Small intestine (tissue), 7 donors: ENCODE measurements at regions not wholly inside any gene's neighbourhood (a gene's known extent, or its start where the extent isn't known, plus 50 kb on each side); places are given as distances from the start of the nearest gene placed in this dataset.

Experiments used
- DNase-seq, 2 donors: peaks; one replicate each; pipeline versions ENCODE4 v3.0.0 to v3.0.0-alpha.2; 2013
- FAIRE-seq: peaks from 2 replicates; lab custom pipeline; 2012; peaks lifted over from hg19 to GRCh38; lab: Jason Lieb, UNC
- H3K27ac ChIP-seq, 3 donors: one replicate each; pipeline ENCODE4 v1.5.1; 2013; ENCODE audit warnings: low read length in 2 of 3, mild to moderate bottlenecking in 2 of 3, control low read depth in 1 of 3, inconsistent platforms in 1 of 3, low read depth in 1 of 3, moderate library complexity in 1 of 3
- H3K27me3 ChIP-seq, 3 donors: one replicate each; pipeline ENCODE4 v1.6.1; 2013; ENCODE audit warnings: low read length in 3 of 3, inconsistent platforms in 1 of 3; ENCODE audit not compliant: control insufficient read depth in 3 of 3, insufficient read depth in 3 of 3
- H3K36me3 ChIP-seq, 3 donors: one replicate each; pipeline ENCODE4 v1.6.1; 2013; ENCODE audit warnings: low read length in 3 of 3, inconsistent platforms in 1 of 3, low read depth in 1 of 3, mild to moderate bottlenecking in 1 of 3, moderate library complexity in 1 of 3; ENCODE audit not compliant: control insufficient read depth in 3 of 3, insufficient read depth in 2 of 3
- H3K4me1 ChIP-seq, 3 donors: one replicate each; pipeline ENCODE4 v1.6.1; 2013; ENCODE audit warnings: low read length in 2 of 3, inconsistent platforms in 1 of 3, low read depth in 1 of 3, mild to moderate bottlenecking in 1 of 3, moderate library complexity in 1 of 3; ENCODE audit not compliant: control insufficient read depth in 3 of 3, insufficient read depth in 2 of 3
- H3K4me3 ChIP-seq, 3 donors: one replicate each; pipeline ENCODE4 v1.5.1; 2013; ENCODE audit warnings: low read length in 3 of 3, control low read depth in 1 of 3, inconsistent platforms in 1 of 3, low read depth in 1 of 3, mild to moderate bottlenecking in 1 of 3, moderate library complexity in 1 of 3
- H3K9me3 ChIP-seq, 2 donors: one replicate each; pipeline ENCODE4 v1.6.1; 2013; ENCODE audit warnings: low read depth in 1 of 2, low read length in 1 of 2; ENCODE audit not compliant: control insufficient read depth in 2 of 2, insufficient read depth in 1 of 2
- WGBS, 3 donors: extraction: QIAGEN DNeasy Blood & Tissue Kit; methylation state at CpG; one replicate each; pipeline ENCODE4 v1.1.7; 2013; 5-methylcytosine and 5-hydroxymethylcytosine counted together
- donor health status: healthy with polysubstance abuse.
- donor health status: control.
- donor health status: control.
- donor health status: Bipolar disorder and iron deficiency.
- donor health status: healthy.

GRCh38 chr16:75942351-75942750 lies 216.1 kb upstream of the CPHXL start:
- Histone ChIP-seq H3K4me3 (no peak overlapping the region), H3K4me1 (peaks cover 5 to 33% (median 6%) of the 10 kb centered on the region in 3 donors), H3K27ac (no peak overlapping the region), H3K36me3 (no peaks in the 10 kb centered on the region), H3K9me3 (no peaks in the 10 kb centered on the region), H3K27me3 (no peaks in the 10 kb centered on the region)
- WGBS, 3 donors, result 80 to 86% (median 82%) methylated on average over 3 of the region's 3 CpGs
- FAIRE-seq (no peak), DNase-seq (no peak)

DNA sequence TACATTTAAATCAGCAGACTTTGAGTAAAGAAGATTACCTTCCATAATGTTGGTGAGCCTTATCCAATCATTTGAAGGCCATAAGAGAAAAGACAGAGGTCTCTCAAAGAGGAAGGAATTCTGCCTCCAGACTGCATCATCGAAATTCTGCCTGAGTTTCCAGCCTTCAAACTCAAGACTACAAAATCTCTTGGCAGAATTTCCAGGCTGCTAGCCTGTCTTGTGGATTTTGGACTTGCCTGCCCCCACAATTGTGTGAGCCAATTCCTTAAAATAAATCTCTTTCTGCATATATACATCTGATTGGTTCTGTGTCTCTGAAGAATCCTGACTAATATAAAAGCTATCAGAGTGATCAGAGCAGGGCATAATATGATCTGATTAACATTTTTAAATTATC lies 216.6 kb upstream of the CPHXL start:
- H3K4me1 ChIP-seq, result peaks cover 5 to 34% (median 6%) of the 10 kb centered on the region in 3 donors
- 27 to 61% (median 38%) methylated on average over 1 of the region's 1 CpG for WGBS, 3 donors
- no peaks in the 10 kb centered on the region for H3K27me3 ChIP-seq
- FAIRE-seq (no peak), DNase-seq (peak in 1 of 2 donors; percentile 7)
- H3K27ac ChIP-seq, result no peak overlapping the region
- no peaks in the 10 kb centered on the region for H3K9me3 ChIP-seq
- no peaks in the 10 kb centered on the region for H3K36me3 ChIP-seq
- H3K4me3 ChIP-seq, result no peak overlapping the region

GRCh38 chr16:75943705-75944514 lies 217.6 kb upstream of the CPHXL start:
- DNase-seq, result peak; percentile 85 to 92
- no peaks in the 10 kb centered on the region for H3K27me3 ChIP-seq
- FAIRE-seq, result no peak
- 12 to 47% (median 26%) methylated on average over 5 of the region's 6 CpGs for WGBS, 3 donors
- H3K9me3 ChIP-seq, result no peaks in the 10 kb centered on the region
- peaks cover 5 to 37% (median 6%) of the 10 kb centered on the region in 3 donors for H3K4me1 ChIP-seq
- H3K36me3 ChIP-seq, result no peaks in the 10 kb centered on the region
- no peak overlapping the region for H3K4me3 ChIP-seq
- peak overlapping the region in 1 of 3 donors; percentile 21 for H3K27ac ChIP-seq

GRCh38 chr16:75945916-75946457 lies 219.7 kb upstream of the CPHXL start:
- FAIRE-seq, result no peak
- Histone ChIP-seq H3K4me3 (no peak overlapping the region), H3K36me3 (no peaks in the 10 kb centered on the region), H3K4me1 (peaks cover 5 to 37% (median 6%) of the 10 kb centered on the region in 3 donors), H3K9me3 (no peaks in the 10 kb centered on the region), H3K27me3 (no peaks in the 10 kb centered on the region), H3K27ac (peak overlapping the region in 1 of 3 donors; percentile 30)
- 11 to 58% (median 29%) methylated on average over 8 of the region's 8 CpGs for WGBS, 3 donors
- peak; percentile 68 to 79 for DNase-seq

- Histone ChIP-seq H3K9me3 (no peaks in the 10 kb centered on the region), H3K4me3 (no peak overlapping the region), H3K27ac (no peak overlapping the region), H3K4me1 (peaks cover 5 to 32% (median 6%) of the 10 kb centered on the region in 3 donors), H3K27me3 (no peaks in the 10 kb centered on the region), H3K36me3 (no peaks in the 10 kb centered on the region)
- whole genome bisulfite sequencing, 3 donors, result 4 to 33% (median 16%) methylated on average over 2 of the region's 2 CpGs
- DNase-seq (peak; percentile 63 to 70), FAIRE-seq (no peak)
Measured at GRCh38 chr16:75947626-75948239, 221.4 kb upstream of the CPHXL start.

DNA sequence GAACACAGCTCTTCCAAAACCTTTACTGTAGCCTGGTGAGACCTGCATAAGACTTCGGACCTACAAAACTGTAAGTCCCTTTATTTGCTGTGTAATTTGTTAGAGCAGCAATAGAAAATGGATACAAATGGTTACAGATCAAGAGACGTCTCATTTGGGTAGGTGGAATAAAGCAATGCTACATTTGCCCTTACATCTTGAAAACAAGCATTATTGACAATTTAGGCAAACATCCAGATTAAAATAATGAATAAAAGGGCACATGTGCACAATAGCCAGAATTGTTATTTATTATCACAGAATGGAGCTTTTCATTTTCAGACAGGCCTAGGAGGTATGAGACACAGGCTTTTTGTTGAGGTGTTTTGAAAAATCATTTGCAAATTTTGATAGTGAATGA lies 222.2 kb upstream of the CPHXL start:
- no peak overlapping the region for H3K27ac ChIP-seq
- no peak for DNase-seq
- H3K27me3 ChIP-seq, result no peaks in the 10 kb centered on the region
- no peak overlapping the region for H3K4me3 ChIP-seq
- no peaks in the 10 kb centered on the region for H3K9me3 ChIP-seq
- WGBS, 3 donors, result 67 to 82% (median 79%) methylated on average over 2 of the region's 2 CpGs
- peaks cover 5 to 28% (median 6%) of the 10 kb centered on the region in 3 donors for H3K4me1 ChIP-seq
- no peaks in the 10 kb centered on the region for H3K36me3 ChIP-seq
- FAIRE-seq, result no peak

- no peak overlapping the region for H3K4me3 ChIP-seq
- H3K4me1 ChIP-seq, result peaks cover 2 to 23% (median 6%) of the 10 kb centered on the region in 3 donors
- H3K9me3 ChIP-seq, result no peaks in the 10 kb centered on the region
- 92 to 98% (median 92%) methylated on average over 3 of the region's 3 CpGs for WGBS, 3 donors
- FAIRE-seq, result no peak
- no peak for DNase-seq
- no peaks in the 10 kb centered on the region for H3K36me3 ChIP-seq
- no peak overlapping the region for H3K27ac ChIP-seq
- H3K27me3 ChIP-seq, result no peaks in the 10 kb centered on the region
Measured at GRCh38 chr16:75948886-75949285, 222.6 kb upstream of the CPHXL start.

- 63 to 84% (median 72%) methylated on average over 2 of the region's 2 CpGs for WGBS, 3 donors
- no peaks in the 10 kb centered on the region for H3K9me3 ChIP-seq
- H3K36me3 ChIP-seq, result no peaks in the 10 kb centered on the region
- no peaks in the 10 kb centered on the region for H3K27me3 ChIP-seq
- no peak for FAIRE-seq
- H3K4me3 ChIP-seq, result no peak overlapping the region
- H3K27ac ChIP-seq, result no peak overlapping the region
- peaks cover 0 to 4% (median 0%) of the 10 kb centered on the region in 3 donors for H3K4me1 ChIP-seq
- DNase-seq, result no peak
Measured at GRCh38 chr16:75952124-75952523, 225.8 kb upstream of the CPHXL start.
